ENCODE measurements at regions not wholly inside any gene's neighbourhood (a gene's known extent, or its start where the extent isn't known, plus 50 kb on each side); places are given as distances from the start of the nearest gene placed in this dataset.
"Not testable (repeated sequence)": the region's sequence is repeated elsewhere in the genome, so short reads cannot be mapped to it uniquely, and the experiment has no call there.

- DNase-seq, result not testable (repeated sequence)
Observed at GRCh38 chr5:93213111-93213794, 367.8 kb downstream of the NR2F1-AS1 start.

- DNase-seq, result no peak
Observed at GRCh38 chr5:93209476-93209875, 371.5 kb downstream of the NR2F1-AS1 start.

- DNase-seq, result no peak
Observed at GRCh38 chr5:93208141-93208751, 372.8 kb downstream of the NR2F1-AS1 start.

DNA sequence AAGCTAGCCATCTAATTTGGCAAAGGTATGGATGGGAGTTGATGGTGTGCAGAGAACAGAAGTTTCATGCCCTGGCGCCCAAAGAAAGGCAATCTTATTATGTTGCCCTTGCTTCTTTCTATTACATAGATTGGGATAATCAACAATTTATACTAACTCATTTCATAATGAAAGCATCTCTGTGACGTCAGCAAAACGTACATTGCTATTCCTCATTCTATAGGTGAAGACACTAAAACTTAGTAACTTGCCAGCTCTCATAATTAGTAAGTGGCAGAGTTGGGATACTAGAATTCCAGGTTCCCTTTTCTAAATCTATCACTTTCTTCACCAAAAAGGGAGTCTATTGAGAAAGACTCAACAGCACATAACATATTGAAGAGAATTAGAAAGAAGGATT lies 374.8 kb downstream of the NR2F1-AS1 start:
- DNase-seq, result no peak

- no peak for DNase-seq
Observed at GRCh38 chr5:93201061-93201460, 380.0 kb downstream of the NR2F1-AS1 start.

DNA sequence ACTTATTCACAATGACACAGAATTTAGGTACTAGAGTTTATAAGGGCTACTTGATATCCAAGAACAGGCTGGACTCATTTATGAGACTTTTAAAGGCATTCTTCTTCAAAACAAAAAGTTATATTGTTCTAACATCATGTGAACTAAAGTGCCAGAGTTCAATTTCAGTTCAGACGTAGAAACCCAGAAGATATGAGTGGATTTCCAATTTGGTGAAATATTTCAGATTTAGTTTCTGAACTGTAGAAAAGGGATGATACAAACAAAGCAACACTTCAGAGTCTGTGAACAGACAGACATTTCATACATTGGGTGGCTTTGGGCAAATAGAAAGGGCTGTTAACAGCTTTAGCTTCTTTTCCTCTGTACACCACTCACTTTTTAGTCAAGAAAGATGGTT lies 384.0 kb downstream of the NR2F1-AS1 start:
- no peak for DNase-seq

DNA sequence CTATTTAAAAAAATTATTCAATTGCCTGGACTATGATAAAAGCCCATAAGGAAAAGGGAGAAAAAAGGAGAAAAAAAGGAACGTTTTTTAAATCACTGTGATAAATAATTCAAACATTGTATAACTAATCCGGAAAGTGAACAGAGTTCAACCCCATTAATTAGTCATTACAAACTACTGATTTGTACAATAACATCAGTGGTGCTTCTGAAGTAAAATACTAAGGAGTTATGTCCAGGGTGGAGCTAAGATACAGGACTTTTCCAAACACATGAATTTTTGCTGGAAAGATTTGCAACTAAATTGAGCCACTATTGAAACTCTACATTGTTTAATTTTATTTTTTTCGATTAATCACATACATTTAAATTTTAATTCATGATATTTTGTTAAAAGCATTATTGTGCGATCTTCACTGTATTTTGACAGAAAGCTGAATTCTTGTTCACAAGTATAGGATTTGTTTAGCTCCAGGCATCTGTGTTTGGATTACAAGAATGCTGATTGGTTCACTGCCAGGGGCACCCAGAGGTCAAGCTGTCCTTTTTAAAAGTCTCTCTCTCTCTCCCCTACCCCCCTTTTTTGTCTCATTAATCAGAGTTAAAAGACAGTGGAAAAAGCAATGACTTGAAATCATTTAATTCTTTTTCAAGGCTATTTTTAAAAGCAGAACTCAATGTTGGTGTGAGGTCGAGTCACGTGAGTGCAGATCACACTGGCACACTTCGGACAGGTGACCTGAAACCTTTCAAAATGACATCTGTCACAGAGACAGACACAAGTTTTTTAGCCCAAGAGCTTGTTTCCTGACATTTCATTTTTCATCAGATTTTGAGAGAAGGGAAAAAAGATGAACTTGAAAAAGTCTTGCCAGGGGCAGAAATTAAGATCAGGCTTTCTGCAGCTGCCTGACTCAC lies 387.3 kb downstream of the NR2F1-AS1 start:
- no peak for DNase-seq

DNA sequence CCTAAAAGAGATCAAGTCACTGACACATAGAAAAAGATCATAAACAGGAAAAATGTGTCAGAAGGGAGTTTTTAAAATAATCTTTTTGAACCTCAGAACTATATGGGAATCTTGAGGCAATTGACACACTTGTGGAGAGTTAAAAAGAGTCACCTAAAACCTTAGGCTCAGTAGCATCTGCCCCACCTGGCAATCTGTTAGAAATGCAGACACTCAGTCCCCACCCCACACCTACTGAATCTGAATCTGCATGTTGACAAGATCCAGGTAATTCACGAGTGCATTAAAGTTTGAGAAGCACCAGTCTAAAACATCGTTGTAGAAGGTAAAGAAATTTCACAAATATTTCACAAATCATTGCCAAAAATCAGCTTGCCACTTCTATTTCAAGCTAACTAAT lies 388.3 kb downstream of the NR2F1-AS1 start:
- DNase-seq, result peak; percentile 13

DNA sequence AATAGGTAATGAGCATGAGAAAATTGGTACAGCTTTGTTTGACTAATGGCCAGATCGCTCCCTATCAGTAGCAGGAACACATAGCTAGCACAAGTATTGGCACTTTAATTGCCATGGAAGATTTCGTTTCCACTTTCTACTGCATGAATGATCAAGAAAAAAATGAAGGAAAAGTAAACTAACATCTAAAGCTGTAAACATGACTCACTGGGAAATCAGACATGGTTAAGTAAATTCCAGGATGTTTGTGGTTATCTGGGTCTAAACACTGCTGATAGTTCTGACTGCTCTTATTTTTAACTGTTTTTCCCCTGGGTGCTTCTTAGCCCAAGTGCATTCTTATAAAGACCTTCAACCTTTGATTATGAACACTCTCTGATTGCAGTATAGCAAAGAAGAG lies 388.9 kb downstream of the NR2F1-AS1 start:
- DNase-seq, result peak; percentile 87

DNA sequence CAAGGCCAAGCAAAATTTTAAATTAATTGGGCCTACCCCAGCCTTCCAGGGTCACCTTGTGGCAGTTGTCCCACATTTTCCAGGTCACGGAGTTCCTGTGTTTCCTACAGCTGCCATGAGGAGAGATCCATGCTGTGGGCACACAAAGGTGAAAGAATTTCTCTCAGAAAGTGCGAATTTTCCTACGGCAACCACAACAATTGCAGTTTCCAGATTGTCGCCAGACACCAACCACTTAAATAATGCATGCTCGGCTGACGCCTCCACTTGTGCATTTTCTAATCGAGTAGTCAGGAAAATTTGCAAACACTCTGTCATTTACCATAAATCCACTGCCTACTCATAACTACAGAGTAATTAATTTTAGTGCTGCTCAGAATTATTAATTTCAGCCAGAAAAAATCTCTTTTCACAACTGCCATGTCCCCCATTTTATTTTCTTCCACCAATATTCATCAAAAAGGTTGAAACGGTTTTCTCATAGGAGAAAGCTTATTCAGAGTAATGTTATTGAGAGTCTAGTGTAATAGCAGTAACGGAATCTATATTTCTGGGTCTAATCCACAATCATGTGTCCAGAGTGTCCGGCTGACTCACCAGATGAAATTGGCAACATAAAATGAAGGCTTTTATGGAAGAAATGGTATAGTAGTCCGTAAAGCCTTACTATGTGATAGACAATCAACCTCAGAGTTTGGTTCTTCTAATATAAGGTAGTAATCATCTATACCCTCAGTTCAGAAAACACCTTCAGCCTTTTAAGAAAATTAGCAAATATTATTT lies 389.8 kb downstream of the NR2F1-AS1 start:
- DNase-seq, result no peak

- peak; percentile 52 for DNase-seq
Observed at GRCh38 chr5:93189707-93190120, 391.3 kb downstream of the NR2F1-AS1 start.

GRCh38 chr5:93188876-93189485 lies 392.0 kb downstream of the NR2F1-AS1 start:
- DNase-seq, result no peak

GRCh38 chr5:93186076-93186682 lies 394.8 kb downstream of the NR2F1-AS1 start:
- DNase-seq, result no peak

- DNase-seq, result no peak
Observed at GRCh38 chr5:93184041-93184440, 397.0 kb downstream of the NR2F1-AS1 start.

GRCh38 chr5:93179466-93179865 lies 401.6 kb downstream of the NR2F1-AS1 start:
- DNase-seq, result no peak

DNA sequence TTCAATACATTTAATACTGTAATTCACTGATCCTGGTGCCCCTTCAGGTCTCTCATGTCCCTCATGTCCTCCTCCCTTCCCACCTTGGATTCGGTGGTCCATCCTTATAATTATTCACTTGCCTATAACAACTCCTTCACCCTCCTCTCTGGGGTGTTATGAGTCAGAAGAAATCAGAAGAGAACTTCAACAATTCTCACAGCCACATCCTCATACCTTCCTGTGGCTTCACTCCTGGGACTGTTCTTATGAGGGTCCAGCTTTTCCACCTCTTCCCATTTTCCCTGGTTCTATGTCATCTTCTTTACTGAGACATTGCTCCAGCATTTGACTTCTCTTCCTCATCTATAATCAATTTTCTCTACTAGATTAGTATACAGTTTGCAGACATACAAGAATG lies 406.1 kb downstream of the NR2F1-AS1 start:
- DNase-seq, result no peak

GRCh38 chr5:93165559-93165958 lies 415.5 kb downstream of the NR2F1-AS1 start:
- no peak for DNase-seq

- peak; percentile 4 for DNase-seq
Observed at GRCh38 chr5:93164690-93165089, 416.3 kb downstream of the NR2F1-AS1 start.

DNA sequence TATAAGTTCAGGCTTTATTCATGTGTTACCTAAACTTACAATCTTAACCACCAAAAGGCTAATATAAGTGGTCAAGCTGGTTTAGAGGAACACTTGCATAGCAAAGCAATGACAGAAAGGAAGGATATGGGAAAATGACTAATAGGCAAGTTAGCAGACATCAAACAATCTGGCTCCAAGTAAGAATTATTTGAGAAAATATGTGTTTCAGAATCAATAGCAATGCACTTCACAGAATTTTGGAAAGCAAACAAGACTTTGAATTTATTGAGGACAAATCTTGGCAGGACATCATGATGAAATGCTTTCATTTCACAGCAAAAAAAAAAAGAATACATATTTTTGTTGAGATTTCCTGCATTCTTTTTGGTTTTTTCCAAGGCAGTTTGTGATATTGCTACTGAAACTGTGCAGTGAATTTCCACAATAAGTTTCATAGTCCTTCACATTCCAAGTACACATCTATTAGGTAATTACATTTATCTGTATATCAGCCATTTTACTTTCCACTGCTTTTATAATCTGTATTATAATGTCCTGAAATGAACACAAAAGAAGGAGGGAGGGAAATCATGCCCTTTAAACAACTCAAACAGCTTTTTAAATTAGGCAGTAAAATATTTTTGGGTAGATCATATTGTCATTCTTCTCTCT lies 417.9 kb downstream of the NR2F1-AS1 start:
- peak; percentile 30 for DNase-seq

DNA sequence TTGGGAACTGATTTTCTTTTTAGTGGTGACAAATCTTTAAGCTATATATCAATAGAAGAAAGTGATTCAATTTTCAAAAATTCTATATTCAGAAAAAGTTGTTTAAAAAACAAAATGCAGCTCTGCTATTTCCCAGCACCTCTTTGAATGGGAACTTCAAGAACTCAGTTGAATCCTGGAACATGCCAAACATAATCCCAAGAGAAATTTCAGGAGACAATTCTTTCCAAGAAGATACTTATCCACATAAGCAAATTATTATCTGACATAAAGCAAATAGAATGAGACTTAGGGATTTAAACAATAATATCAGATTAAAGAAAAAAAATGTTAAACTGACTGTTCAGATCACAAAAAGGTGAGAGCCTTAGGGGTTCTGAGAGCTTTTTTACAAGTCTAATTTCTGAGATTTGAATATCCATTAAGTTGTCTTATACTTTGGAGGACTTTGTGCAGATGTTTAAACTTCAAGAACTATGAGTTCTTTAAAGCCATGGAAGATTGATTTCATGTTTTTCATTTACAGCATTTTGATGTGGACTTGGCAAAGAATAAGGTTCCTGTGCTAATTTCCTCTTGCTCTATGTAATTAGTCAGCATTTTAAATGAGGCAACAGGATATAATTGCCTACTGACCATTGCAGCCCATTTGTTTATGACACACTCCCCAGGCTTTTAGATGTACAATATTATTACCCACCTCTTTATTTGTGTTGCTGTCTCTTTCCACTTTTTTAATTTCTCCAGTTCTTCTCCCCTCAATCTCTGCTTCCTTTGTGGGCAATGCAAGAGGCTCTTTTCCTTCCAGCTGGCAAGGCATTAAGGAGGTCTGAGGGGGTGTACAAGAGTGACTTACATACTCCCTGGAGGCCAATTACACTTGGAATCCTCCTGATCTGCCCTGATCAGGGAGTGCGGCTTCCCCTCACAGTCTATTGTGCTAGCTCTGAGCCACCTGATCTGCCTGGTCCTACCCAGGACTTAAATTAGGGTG lies 419.1 kb downstream of the NR2F1-AS1 start:
- DNase-seq, result no peak
